ENCODE measurements at regions not wholly inside any gene's neighbourhood (a gene's known extent, or its start where the extent isn't known, plus 50 kb on each side); places are given as distances from the start of the nearest gene placed in this dataset.

DNA sequence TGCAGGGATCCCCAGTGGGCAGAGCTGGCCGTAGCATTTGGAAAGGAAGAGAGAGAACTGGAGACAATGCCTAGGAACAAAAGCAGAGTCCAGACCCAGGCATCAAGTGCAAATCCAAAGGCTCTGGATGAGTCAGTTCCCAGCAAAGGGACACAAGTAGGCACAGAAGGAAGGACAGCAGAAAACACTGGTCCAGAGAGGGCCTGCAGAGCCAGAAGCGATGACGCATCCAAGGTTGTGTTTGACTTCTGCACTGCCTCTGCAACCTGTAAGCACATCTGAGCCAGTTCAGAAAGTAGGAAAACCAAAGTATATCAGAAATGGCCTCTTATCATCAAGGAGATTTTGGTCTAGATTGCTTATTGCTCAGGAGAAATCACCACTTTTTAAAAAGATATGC is 604.5 kb downstream of the FGF9 start:
- H3K4me1 ChIP-seq (ENCODE audit: control insufficient read depth in 1 of 2, insufficient read depth in 2 of 2, low read length in 2 of 2): no peaks in the 10 kb centered on the region
- no peaks in the 10 kb centered on the region for H3K36me3 ChIP-seq (ENCODE audit: control insufficient read depth in 1 of 2, insufficient read depth in 2 of 2, low read length in 2 of 2)
- no peaks in the 10 kb centered on the region for H3K9me3 ChIP-seq (ENCODE audit: control insufficient read depth in 1 of 2, low read length in 2 of 2)
- no peak overlapping the region for H3K4me3 ChIP-seq (ENCODE audit: low read depth in 1 of 2, low read length in 2 of 2)
- no peak overlapping the region for H3K27ac ChIP-seq (ENCODE audit: low read depth, low read length)
- no peak overlapping the region for H3K9ac ChIP-seq (ENCODE audit: low read depth in 1 of 2, low read length in 2 of 2)
- no peaks in the 10 kb centered on the region for H3K27me3 ChIP-seq (ENCODE audit: control insufficient read depth in 1 of 2, insufficient read depth in 2 of 2, low read length in 2 of 2)

DNA sequence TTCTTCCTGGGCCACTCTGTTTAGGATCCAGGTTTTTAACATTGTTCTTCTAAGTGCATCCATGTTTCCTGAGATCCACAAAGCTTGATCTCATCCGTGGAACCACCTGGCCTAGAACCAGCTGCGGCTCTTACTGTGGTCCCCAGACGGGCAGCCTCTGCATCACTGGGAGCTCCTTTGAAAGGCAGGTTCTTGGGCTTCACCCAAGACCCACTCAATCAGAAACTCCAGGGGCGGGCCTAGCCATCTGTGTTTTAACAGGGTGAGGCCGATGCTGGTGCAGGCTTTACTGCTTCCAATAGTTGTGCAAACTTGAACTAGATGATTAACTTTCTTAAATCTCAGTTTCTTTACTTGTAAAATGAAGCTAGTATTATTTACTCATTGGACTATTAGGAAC is 605.7 kb downstream of the FGF9 start:
- H3K27ac ChIP-seq (ENCODE audit: low read depth, low read length): no peak overlapping the region
- H3K4me1 ChIP-seq (ENCODE audit: control insufficient read depth in 1 of 2, insufficient read depth in 2 of 2, low read length in 2 of 2): no peaks in the 10 kb centered on the region
- H3K9me3 ChIP-seq (ENCODE audit: control insufficient read depth in 1 of 2, low read length in 2 of 2): no peaks in the 10 kb centered on the region
- no peaks in the 10 kb centered on the region for H3K27me3 ChIP-seq (ENCODE audit: control insufficient read depth in 1 of 2, insufficient read depth in 2 of 2, low read length in 2 of 2)
- H3K4me3 ChIP-seq (ENCODE audit: low read depth in 1 of 2, low read length in 2 of 2): no peak overlapping the region
- no peak overlapping the region for H3K9ac ChIP-seq (ENCODE audit: low read depth in 1 of 2, low read length in 2 of 2)
- H3K36me3 ChIP-seq (ENCODE audit: control insufficient read depth in 1 of 2, insufficient read depth in 2 of 2, low read length in 2 of 2): no peaks in the 10 kb centered on the region

DNA sequence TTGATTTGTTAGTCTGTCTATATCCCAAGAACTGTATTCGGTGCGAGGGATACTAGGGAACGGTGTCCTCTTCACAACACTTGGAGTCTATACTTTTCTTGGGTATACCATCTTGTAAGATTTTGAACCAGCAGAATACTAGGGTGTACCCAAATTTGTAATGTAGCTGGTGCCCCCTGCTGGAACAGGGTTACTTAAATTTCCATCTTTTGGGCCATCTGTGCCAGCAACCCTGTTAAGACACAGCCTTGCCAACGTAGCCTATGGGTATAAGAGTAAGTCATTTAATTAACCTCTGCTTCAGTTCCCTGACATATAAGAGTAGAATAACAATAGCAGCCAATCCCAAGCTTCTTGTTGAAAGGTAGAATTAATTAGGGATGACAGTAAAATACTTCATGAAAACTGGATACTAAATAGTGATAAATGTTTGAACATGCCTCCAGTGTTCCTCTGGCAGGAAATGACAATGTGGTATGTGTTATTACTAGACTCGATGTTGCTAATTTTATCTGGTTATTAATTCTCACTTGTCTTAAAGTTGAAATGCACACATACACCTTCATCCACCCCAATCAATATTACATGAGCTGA is 607.6 kb downstream of the FGF9 start:
- no peaks in the 10 kb centered on the region for H3K27me3 ChIP-seq (ENCODE audit: control insufficient read depth in 1 of 2, insufficient read depth in 2 of 2, low read length in 2 of 2)
- no peaks in the 10 kb centered on the region for H3K36me3 ChIP-seq (ENCODE audit: control insufficient read depth in 1 of 2, insufficient read depth in 2 of 2, low read length in 2 of 2)
- no peak overlapping the region for H3K27ac ChIP-seq (ENCODE audit: low read depth, low read length)
- no peaks in the 10 kb centered on the region for H3K4me1 ChIP-seq (ENCODE audit: control insufficient read depth in 1 of 2, insufficient read depth in 2 of 2, low read length in 2 of 2)
- no peak overlapping the region for H3K4me3 ChIP-seq (ENCODE audit: low read depth in 1 of 2, low read length in 2 of 2)
- no peaks in the 10 kb centered on the region for H3K9me3 ChIP-seq (ENCODE audit: control insufficient read depth in 1 of 2, low read length in 2 of 2)
- no peak overlapping the region for H3K9ac ChIP-seq (ENCODE audit: low read depth in 1 of 2, low read length in 2 of 2)

DNA sequence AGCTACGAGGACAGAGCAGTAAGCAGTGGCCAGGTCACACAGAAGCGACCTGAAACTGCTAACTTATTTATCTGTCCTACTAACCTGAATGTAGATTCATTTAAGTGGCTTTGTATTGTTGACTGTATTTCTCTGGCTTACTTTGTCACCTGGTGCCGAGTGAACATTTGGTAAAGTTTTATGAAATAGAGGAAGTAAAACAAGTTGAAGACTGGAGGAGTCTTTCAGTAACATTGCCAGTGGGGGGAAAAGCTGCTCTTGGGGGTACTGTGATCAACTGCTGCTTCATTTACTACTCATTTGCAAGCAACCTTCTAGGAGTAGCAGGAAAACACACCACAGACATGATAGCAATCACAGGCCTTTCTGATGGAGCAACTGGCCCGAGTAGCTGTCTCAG is 615.0 kb downstream of the FGF9 start:
- no peak overlapping the region for H3K4me3 ChIP-seq (ENCODE audit: low read depth in 1 of 2, low read length in 2 of 2)
- no peak overlapping the region for H3K9ac ChIP-seq (ENCODE audit: low read depth in 1 of 2, low read length in 2 of 2)
- H3K27ac ChIP-seq (ENCODE audit: low read depth, low read length): no peak overlapping the region
- H3K4me1 ChIP-seq (ENCODE audit: control insufficient read depth in 1 of 2, insufficient read depth in 2 of 2, low read length in 2 of 2): no peaks in the 10 kb centered on the region
- no peaks in the 10 kb centered on the region for H3K9me3 ChIP-seq (ENCODE audit: control insufficient read depth in 1 of 2, low read length in 2 of 2)
- no peaks in the 10 kb centered on the region for H3K27me3 ChIP-seq (ENCODE audit: control insufficient read depth in 1 of 2, insufficient read depth in 2 of 2, low read length in 2 of 2)
- H3K36me3 ChIP-seq (ENCODE audit: control insufficient read depth in 1 of 2, insufficient read depth in 2 of 2, low read length in 2 of 2): no peaks in the 10 kb centered on the region

DNA sequence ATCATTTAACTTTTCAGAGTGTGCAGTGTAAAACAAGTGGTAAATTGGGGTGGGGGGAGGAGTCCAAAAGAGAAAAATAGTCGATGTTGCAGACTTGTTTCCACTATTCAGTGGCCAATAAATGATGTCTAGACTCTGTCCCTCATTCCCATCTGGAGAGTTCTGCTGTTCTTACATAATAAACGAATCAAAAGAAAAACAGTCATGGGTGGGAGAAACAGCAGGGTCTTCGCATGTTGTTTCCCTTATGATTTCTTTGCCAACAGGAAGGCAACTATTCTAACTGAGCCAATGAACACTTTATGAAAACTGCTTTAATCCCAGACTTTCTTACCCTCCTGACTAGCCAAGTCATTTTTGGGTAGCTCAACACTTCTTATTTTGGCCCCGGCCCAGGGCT is 615.5 kb downstream of the FGF9 start:
- Histone ChIP-seq H3K36me3 (ENCODE audit: control insufficient read depth in 1 of 2, insufficient read depth in 2 of 2, low read length in 2 of 2) (no peaks in the 10 kb centered on the region), H3K9ac (ENCODE audit: low read depth in 1 of 2, low read length in 2 of 2) (no peak overlapping the region), H3K4me3 (ENCODE audit: low read depth in 1 of 2, low read length in 2 of 2) (no peak overlapping the region), H3K4me1 (ENCODE audit: control insufficient read depth in 1 of 2, insufficient read depth in 2 of 2, low read length in 2 of 2) (no peaks in the 10 kb centered on the region), H3K27me3 (ENCODE audit: control insufficient read depth in 1 of 2, insufficient read depth in 2 of 2, low read length in 2 of 2) (no peaks in the 10 kb centered on the region), H3K27ac (ENCODE audit: low read depth, low read length) (no peak overlapping the region), H3K9me3 (ENCODE audit: control insufficient read depth in 1 of 2, low read length in 2 of 2) (no peaks in the 10 kb centered on the region)

DNA sequence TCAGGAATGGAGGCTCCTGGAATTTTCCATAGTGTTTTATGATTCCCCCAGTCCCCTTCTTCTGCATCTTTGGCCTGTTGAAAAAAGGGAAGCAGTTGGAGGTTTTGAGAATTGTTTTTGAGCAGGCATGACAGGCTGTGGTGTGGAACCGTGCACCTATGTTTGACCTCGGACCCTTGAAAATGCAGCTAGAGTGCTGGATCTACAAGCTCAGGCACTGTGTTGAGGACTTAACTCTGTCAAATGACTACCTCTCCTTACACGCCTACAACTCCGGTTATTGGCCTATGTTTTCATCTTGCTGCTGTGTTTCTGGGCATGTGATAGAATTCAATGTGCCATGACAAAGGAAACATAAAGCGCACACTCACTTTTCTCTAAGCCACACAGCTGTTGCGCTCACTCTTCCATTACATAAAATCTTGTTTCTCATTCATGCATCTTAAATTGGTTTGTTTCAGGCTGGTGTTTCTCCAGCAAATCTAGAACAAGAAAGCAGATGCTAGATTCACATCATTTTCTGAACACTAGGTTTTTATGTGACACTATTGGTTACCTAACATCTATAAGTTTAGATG is 616.6 kb downstream of the FGF9 start:
- Histone ChIP-seq H3K4me1 (ENCODE audit: control insufficient read depth in 1 of 2, insufficient read depth in 2 of 2, low read length in 2 of 2) (no peaks in the 10 kb centered on the region), H3K9me3 (ENCODE audit: control insufficient read depth in 1 of 2, low read length in 2 of 2) (no peaks in the 10 kb centered on the region), H3K9ac (ENCODE audit: low read depth in 1 of 2, low read length in 2 of 2) (no peak overlapping the region), H3K27me3 (ENCODE audit: control insufficient read depth in 1 of 2, insufficient read depth in 2 of 2, low read length in 2 of 2) (no peaks in the 10 kb centered on the region), H3K36me3 (ENCODE audit: control insufficient read depth in 1 of 2, insufficient read depth in 2 of 2, low read length in 2 of 2) (no peaks in the 10 kb centered on the region), H3K27ac (ENCODE audit: low read depth, low read length) (no peak overlapping the region), H3K4me3 (ENCODE audit: low read depth in 1 of 2, low read length in 2 of 2) (no peak overlapping the region)

DNA sequence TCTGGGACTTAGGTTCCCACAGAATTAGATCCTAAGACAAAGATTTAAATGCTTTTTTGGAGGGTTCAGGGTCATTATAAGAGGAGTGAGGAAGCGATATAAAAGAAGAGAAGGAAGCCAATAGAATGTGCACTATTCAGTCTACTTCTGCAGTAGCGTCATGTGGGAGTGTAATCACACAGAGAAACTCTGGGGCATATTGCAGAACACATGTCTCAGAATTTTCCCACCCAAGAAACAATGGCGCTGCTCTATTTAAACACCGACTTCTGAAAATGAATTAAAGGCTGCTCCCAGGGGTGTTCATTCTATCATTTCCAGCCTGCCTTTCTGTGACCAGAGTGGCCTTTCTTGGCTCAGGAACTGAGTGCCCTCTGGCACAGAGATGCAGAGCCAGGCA is 617.6 kb downstream of the FGF9 start:
- H3K9me3 ChIP-seq (ENCODE audit: control insufficient read depth in 1 of 2, low read length in 2 of 2): no peaks in the 10 kb centered on the region
- no peaks in the 10 kb centered on the region for H3K36me3 ChIP-seq (ENCODE audit: control insufficient read depth in 1 of 2, insufficient read depth in 2 of 2, low read length in 2 of 2)
- H3K9ac ChIP-seq (ENCODE audit: low read depth in 1 of 2, low read length in 2 of 2): no peak overlapping the region
- H3K4me1 ChIP-seq (ENCODE audit: control insufficient read depth in 1 of 2, insufficient read depth in 2 of 2, low read length in 2 of 2): no peaks in the 10 kb centered on the region
- no peak overlapping the region for H3K4me3 ChIP-seq (ENCODE audit: low read depth in 1 of 2, low read length in 2 of 2)
- H3K27ac ChIP-seq (ENCODE audit: low read depth, low read length): no peak overlapping the region
- H3K27me3 ChIP-seq (ENCODE audit: control insufficient read depth in 1 of 2, insufficient read depth in 2 of 2, low read length in 2 of 2): no peaks in the 10 kb centered on the region

DNA sequence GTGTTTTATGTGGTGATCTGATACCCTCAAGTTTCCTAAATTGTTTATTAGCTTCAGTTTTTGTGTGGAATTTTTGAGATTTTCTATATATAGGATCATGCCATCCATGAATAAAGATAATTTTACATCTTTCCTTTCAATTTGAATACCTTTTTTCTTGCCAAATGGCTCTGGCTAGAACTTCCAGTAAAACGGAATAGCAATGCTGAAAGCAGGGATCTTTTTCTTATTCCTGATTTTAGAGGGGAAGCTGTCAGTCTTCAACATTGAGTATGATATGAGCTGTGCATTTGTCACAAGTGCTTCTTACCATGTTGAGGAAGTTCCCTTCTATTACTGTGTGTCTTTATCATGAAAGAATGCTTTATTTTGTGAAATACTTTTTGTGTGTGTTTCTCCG is 618.8 kb downstream of the FGF9 start:
- H3K9me3 ChIP-seq (ENCODE audit: control insufficient read depth in 1 of 2, low read length in 2 of 2): no peaks in the 10 kb centered on the region
- no peaks in the 10 kb centered on the region for H3K36me3 ChIP-seq (ENCODE audit: control insufficient read depth in 1 of 2, insufficient read depth in 2 of 2, low read length in 2 of 2)
- H3K27ac ChIP-seq (ENCODE audit: low read depth, low read length): no peak overlapping the region
- no peak overlapping the region for H3K9ac ChIP-seq (ENCODE audit: low read depth in 1 of 2, low read length in 2 of 2)
- H3K4me3 ChIP-seq (ENCODE audit: low read depth in 1 of 2, low read length in 2 of 2): no peak overlapping the region
- H3K27me3 ChIP-seq (ENCODE audit: control insufficient read depth in 1 of 2, insufficient read depth in 2 of 2, low read length in 2 of 2): no peaks in the 10 kb centered on the region
- no peaks in the 10 kb centered on the region for H3K4me1 ChIP-seq (ENCODE audit: control insufficient read depth in 1 of 2, insufficient read depth in 2 of 2, low read length in 2 of 2)

DNA sequence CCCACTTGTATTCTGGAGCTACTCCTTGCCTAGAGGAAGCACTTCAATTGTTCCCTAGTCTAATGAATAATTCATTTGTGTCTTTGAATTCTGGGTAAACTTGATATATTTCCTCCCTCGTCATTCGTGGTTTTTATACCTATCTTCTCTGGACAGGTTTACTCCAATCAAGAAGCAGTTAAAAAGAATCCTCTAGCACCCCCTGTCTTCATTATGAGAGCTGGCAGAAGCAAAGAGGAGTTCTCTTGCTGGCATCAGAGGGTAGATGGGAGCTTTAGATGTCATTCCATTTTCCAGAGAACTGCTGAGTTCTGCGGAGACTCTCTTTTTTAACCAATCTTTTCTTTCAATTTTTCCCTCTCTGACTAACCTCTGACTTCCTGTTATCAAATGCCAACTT is 627.7 kb downstream of the FGF9 start:
- H3K27ac ChIP-seq (ENCODE audit: low read depth, low read length): no peak overlapping the region
- H3K9ac ChIP-seq (ENCODE audit: low read depth in 1 of 2, low read length in 2 of 2): no peak overlapping the region
- peaks cover 5 to 10% of the 10 kb centered on the region in 2 donors for H3K9me3 ChIP-seq (ENCODE audit: control insufficient read depth in 1 of 2, low read length in 2 of 2)
- H3K36me3 ChIP-seq (ENCODE audit: control insufficient read depth in 1 of 2, insufficient read depth in 2 of 2, low read length in 2 of 2): no peaks in the 10 kb centered on the region
- H3K4me1 ChIP-seq (ENCODE audit: control insufficient read depth in 1 of 2, insufficient read depth in 2 of 2, low read length in 2 of 2): no peaks in the 10 kb centered on the region
- H3K27me3 ChIP-seq (ENCODE audit: control insufficient read depth in 1 of 2, insufficient read depth in 2 of 2, low read length in 2 of 2): no peaks in the 10 kb centered on the region
- no peak overlapping the region for H3K4me3 ChIP-seq (ENCODE audit: low read depth in 1 of 2, low read length in 2 of 2)

DNA sequence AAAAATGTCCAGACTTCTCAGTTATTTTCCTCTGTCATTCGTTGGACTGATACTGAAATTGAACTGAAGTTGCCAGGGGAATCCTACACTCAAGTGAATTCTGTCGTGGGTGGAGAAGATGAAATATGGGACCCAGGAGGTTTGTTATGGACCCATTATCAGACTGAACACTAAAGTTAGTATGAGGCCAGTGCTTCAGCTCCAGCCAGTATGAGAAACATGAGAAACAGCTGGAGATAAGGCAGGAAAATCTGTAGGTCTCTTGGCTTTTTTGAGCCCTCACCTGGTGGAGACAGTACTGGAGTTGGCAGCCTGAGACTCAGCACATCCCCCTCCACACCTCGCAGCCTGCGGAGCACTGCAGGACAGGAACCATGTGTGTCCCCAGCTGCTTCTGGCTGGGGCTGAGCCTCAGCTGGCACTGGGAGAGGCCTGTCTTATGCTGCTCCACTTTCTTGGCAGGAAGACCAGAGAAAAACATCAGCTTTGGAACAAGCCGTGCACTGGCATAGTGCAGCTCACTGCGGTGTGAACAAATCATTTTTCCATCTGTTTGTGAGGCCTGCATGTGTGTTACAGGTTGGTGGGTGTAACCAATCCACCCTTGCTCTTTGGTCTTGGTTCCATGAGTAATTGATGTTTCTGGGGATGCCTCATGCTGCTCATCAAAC is 641.0 kb downstream of the FGF9 start:
- Histone ChIP-seq H3K9me3 (ENCODE audit: control insufficient read depth in 1 of 2, low read length in 2 of 2) (no peaks in the 10 kb centered on the region), H3K4me1 (ENCODE audit: control insufficient read depth in 1 of 2, insufficient read depth in 2 of 2, low read length in 2 of 2) (no peaks in the 10 kb centered on the region), H3K4me3 (ENCODE audit: low read depth in 1 of 2, low read length in 2 of 2) (no peak overlapping the region), H3K36me3 (ENCODE audit: control insufficient read depth in 1 of 2, insufficient read depth in 2 of 2, low read length in 2 of 2) (no peaks in the 10 kb centered on the region), H3K27ac (ENCODE audit: low read depth, low read length) (no peak overlapping the region), H3K9ac (ENCODE audit: low read depth in 1 of 2, low read length in 2 of 2) (no peak overlapping the region), H3K27me3 (ENCODE audit: control insufficient read depth in 1 of 2, insufficient read depth in 2 of 2, low read length in 2 of 2) (no peaks in the 10 kb centered on the region)

Measured in duodenal mucosa (tissue), 2 donors.